ENCODE measurements at regions not wholly inside any gene's neighbourhood (a gene's known extent, or its start where the extent isn't known, plus 50 kb on each side); places are given as distances from the start of the nearest gene placed in this dataset.

GRCh38 chr7:132009778-132010177 is 453.4 kb upstream of the PODXL start:
- no peak for TF ChIP-seq MAX (CRISPR knock-in tag; IDR thresholded peaks at IDR 0.05)
- no peak for TF ChIP-seq ETV6 (CRISPR knock-in tag; IDR thresholded peaks at IDR 0.05)
- no peak for TF ChIP-seq SP1 (CRISPR knock-in tag; conservative IDR thresholded peaks at IDR 0.05)
- no peak for TF ChIP-seq CTCF (IDR thresholded peaks at IDR 0.05)
- no peak for TF ChIP-seq SOX15 (CRISPR knock-in tag; IDR thresholded peaks at IDR 0.05)
- TF ChIP-seq ATF3 (CRISPR knock-in tag; conservative IDR thresholded peaks at IDR 0.05), result no peak
